Activated T-cell treated with anti-CD3 and anti-CD28 coated beads, Interleukin-2, amount 50 U/mL, for 24 hours (primary cell): ENCODE measurements at regions not wholly inside any gene's neighbourhood (a gene's known extent, or its start where the extent isn't known, plus 50 kb on each side); places are given as distances from the start of the nearest gene placed in this dataset.
A peak's percentile ranks its signal among the peaks of the same experiment; 100 is the strongest.
"Not testable (repeated sequence)": the region's sequence is repeated elsewhere in the genome, so short reads cannot be mapped to it uniquely, and the experiment has no call there.

Experiments used
- DNase-seq: peaks from one replicate; pipeline ENCODE4 v3.0.0-alpha.2; 2020
- H3K27ac Mint-ChIP-seq: 2 replicates; pipeline ENCODE4 v1.8.0; 2020; ENCODE audit warnings: mild to moderate bottlenecking, mixed read lengths
- H3K27me3 Mint-ChIP-seq: 2 replicates; pipeline ENCODE4 v1.8.0; 2020; ENCODE audit warnings: mixed read lengths
- H3K36me3 Mint-ChIP-seq: 2 replicates; pipeline ENCODE4 v1.8.0; 2020; ENCODE audit warnings: low read depth, mixed read lengths
- H3K4me1 Mint-ChIP-seq: 2 replicates; pipeline ENCODE4 v1.8.0; 2020; ENCODE audit warnings: low read depth, mixed read lengths
- H3K4me3 Mint-ChIP-seq: 2 replicates; pipeline ENCODE4 v1.8.0; 2020; ENCODE audit warnings: mild to moderate bottlenecking, moderate library complexity, mixed read lengths
- H3K9me3 Mint-ChIP-seq: 2 replicates; pipeline ENCODE4 v1.8.0; 2020; ENCODE audit warnings: mixed read lengths

GRCh38 chr2:189312211-189312610 is 129.1 kb upstream of the WDR75 start:
- peaks cover 2% of the 10 kb centered on the region for H3K36me3 Mint-ChIP-seq
- no peak overlapping the region for H3K4me3 Mint-ChIP-seq
- no peaks in the 10 kb centered on the region for H3K27me3 Mint-ChIP-seq
- H3K27ac Mint-ChIP-seq = peak overlapping the region; percentile 60
- no peak for DNase-seq
- peaks cover 64% of the 10 kb centered on the region for H3K4me1 Mint-ChIP-seq
- H3K9me3 Mint-ChIP-seq = no peaks in the 10 kb centered on the region

DNA sequence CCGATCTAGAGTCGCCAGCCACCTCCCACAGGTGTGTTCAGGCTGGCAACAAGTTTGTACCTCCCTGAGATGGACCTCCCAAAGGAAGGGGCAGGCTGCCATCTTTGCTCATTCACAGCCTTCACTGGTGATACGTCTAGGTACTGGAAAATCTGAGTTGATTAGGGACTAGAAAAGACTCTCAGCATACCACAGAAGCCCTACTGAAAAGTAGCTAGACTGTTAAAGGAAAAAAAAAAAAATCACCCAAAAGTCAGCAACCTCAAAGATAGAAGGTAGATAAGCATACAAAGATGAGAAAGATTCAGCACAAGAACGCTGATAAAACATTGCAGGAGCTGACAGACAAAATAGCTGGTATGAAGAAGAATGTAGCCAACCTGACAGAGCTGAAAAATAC is 128.6 kb upstream of the WDR75 start:
- H3K4me1 Mint-ChIP-seq = peaks cover 64% of the 10 kb centered on the region
- H3K4me3 Mint-ChIP-seq = no peak overlapping the region
- peaks cover 2% of the 10 kb centered on the region for H3K36me3 Mint-ChIP-seq
- H3K27me3 Mint-ChIP-seq = no peaks in the 10 kb centered on the region
- H3K9me3 Mint-ChIP-seq = no peaks in the 10 kb centered on the region
- peak; percentile 44 for DNase-seq
- peak overlapping the region; percentile 60 for H3K27ac Mint-ChIP-seq

DNA sequence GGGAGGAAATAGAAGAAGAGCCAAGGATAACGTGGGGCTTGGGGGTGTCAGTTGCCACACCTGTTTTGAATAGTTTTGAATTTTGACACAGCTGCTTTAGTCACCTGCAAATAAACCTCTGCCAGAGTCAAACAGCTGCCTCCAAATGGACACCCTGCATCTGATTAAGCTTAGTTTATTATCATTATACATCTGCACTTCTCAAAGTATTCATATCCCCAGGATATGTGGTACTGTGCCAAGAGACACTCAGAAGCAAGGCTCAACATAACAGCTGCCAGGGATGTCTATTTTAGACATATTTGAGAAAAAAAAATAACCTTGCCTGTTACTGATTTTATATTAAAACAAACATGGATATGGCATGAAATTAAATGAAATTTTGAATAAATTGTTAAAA is 122.5 kb upstream of the WDR75 start:
- Mint-ChIP-seq H3K27me3 (no peaks in the 10 kb centered on the region), H3K4me3 (no peak overlapping the region), H3K9me3 (peaks cover 14% of the 10 kb centered on the region), H3K36me3 (peaks cover 3% of the 10 kb centered on the region), H3K4me1 (peaks cover 13% of the 10 kb centered on the region), H3K27ac (no peak overlapping the region)
- DNase-seq = no peak

GRCh38 chr2:189319424-189319823 is 121.8 kb upstream of the WDR75 start:
- H3K9me3 Mint-ChIP-seq = peaks cover 14% of the 10 kb centered on the region
- not testable (repeated sequence) for DNase-seq, H3K4me1 Mint-ChIP-seq, H3K36me3 Mint-ChIP-seq, H3K27me3 Mint-ChIP-seq, H3K4me3 Mint-ChIP-seq, H3K27ac Mint-ChIP-seq

- Mint-ChIP-seq H3K36me3 (no peaks in the 10 kb centered on the region), H3K4me1 (peaks cover 10% of the 10 kb centered on the region), H3K9me3 (peaks cover 12% of the 10 kb centered on the region), H3K27ac (no peak overlapping the region), H3K4me3 (no peak overlapping the region), H3K27me3 (no peaks in the 10 kb centered on the region)
- DNase-seq = no peak
Measured at GRCh38 chr2:189327879-189328847, 113.1 kb upstream of the WDR75 start.

GRCh38 chr2:189328848-189329245 is 112.4 kb upstream of the WDR75 start:
- DNase-seq = no peak
- H3K4me1 Mint-ChIP-seq = peaks cover 10% of the 10 kb centered on the region
- no peaks in the 10 kb centered on the region for H3K27me3 Mint-ChIP-seq

GRCh38 chr2:189336276-189336975 is 104.8 kb upstream of the WDR75 start:
- Mint-ChIP-seq H3K36me3 (peaks cover 9% of the 10 kb centered on the region), H3K27ac (no peak overlapping the region), H3K9me3 (peaks cover 20% of the 10 kb centered on the region), H3K27me3 (no peaks in the 10 kb centered on the region), H3K4me3 (no peak overlapping the region), H3K4me1 (no peaks in the 10 kb centered on the region)
- DNase-seq = no peak

More at GRCh38 chr2:189328848-189329245, 112.4 kb upstream of the WDR75 start:
- H3K9me3 Mint-ChIP-seq = peaks cover 12% of the 10 kb centered on the region
- no peak overlapping the region for H3K27ac Mint-ChIP-seq
- H3K36me3 Mint-ChIP-seq = no peaks in the 10 kb centered on the region
- H3K4me3 Mint-ChIP-seq = no peak overlapping the region

DNA sequence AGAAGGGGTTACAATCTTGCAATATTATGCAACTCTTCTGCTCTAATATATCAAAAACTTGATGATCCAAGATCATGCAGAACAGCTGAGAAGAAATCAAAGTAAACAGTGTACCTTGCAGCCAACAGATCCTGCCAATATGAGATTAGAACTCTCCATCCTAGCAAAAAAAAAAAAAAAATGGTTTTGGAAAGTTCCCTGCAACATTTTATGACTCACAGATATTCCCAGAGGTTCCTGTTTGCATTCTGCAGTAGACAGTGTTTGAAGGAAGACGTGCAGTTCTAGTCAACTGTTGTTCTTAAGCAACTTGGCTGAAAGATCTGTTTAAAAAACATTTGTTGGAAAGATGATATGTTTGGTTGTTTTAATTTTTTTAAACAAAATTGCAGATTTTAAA is 103.6 kb upstream of the WDR75 start:
- H3K4me3 Mint-ChIP-seq = no peak overlapping the region

DNA sequence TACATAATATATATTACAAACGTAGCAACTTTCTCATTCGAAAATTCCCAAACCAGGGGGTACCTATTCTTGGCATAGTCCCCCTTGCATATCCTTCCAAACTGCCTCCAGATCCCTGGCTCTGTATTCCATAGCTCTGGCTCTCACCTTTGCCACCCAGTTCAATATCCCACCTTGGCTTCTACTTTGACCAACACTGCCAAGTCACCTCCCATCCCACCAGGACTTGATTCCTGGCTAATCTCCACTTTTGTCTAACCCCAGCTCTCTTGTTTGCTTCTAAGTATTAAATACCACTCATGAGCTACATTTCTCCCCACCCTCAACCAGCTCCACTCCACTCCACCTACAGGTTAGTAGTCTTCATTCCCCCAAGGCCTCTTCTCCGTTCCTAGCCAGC is 103.2 kb upstream of the WDR75 start:
- no peak for DNase-seq
- no peaks in the 10 kb centered on the region for H3K27me3 Mint-ChIP-seq
- peaks cover 16% of the 10 kb centered on the region for H3K9me3 Mint-ChIP-seq
- H3K27ac Mint-ChIP-seq = no peak overlapping the region
- no peaks in the 10 kb centered on the region for H3K4me1 Mint-ChIP-seq
- H3K36me3 Mint-ChIP-seq = peaks cover 9% of the 10 kb centered on the region
- H3K4me3 Mint-ChIP-seq = no peak overlapping the region

More for the DNA sequence above, 103.6 kb upstream of the WDR75 start:
- no peak for DNase-seq
- Mint-ChIP-seq H3K9me3 (peaks cover 16% of the 10 kb centered on the region), H3K27ac (no peak overlapping the region), H3K27me3 (no peaks in the 10 kb centered on the region), H3K36me3 (peaks cover 9% of the 10 kb centered on the region), H3K4me1 (no peaks in the 10 kb centered on the region)

GRCh38 chr2:189341077-189341476 is 100.2 kb upstream of the WDR75 start:
- Mint-ChIP-seq H3K4me3 (no peak overlapping the region), H3K36me3 (peaks cover 9% of the 10 kb centered on the region), H3K27ac (no peak overlapping the region), H3K9me3 (peaks cover 16% of the 10 kb centered on the region), H3K4me1 (no peaks in the 10 kb centered on the region), H3K27me3 (no peaks in the 10 kb centered on the region)
- no peak for DNase-seq

DNA sequence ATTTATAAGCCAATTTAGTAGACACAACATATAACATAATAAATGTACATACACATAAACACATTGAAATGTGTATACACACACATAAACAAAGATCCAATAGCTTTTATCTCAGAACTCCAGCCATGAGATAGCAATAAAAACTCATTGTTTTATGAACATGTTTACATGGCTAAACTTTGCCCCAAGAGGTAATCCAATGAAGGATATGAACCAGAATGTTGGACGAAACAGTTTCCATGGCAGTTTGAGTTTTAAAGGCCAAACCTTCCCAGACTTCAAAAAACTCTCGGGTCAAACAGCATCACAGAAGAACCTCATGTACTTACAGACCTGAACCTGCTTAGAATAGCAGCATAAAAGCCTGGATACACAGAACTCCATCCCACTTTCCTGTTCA is 97.2 kb upstream of the WDR75 start:
- DNase-seq = no peak
- no peak overlapping the region for H3K4me3 Mint-ChIP-seq
- H3K27ac Mint-ChIP-seq = no peak overlapping the region
- peaks cover 6% of the 10 kb centered on the region for H3K36me3 Mint-ChIP-seq
- peaks cover 6% of the 10 kb centered on the region for H3K9me3 Mint-ChIP-seq
- no peaks in the 10 kb centered on the region for H3K27me3 Mint-ChIP-seq
- H3K4me1 Mint-ChIP-seq = peaks cover 19% of the 10 kb centered on the region

DNA sequence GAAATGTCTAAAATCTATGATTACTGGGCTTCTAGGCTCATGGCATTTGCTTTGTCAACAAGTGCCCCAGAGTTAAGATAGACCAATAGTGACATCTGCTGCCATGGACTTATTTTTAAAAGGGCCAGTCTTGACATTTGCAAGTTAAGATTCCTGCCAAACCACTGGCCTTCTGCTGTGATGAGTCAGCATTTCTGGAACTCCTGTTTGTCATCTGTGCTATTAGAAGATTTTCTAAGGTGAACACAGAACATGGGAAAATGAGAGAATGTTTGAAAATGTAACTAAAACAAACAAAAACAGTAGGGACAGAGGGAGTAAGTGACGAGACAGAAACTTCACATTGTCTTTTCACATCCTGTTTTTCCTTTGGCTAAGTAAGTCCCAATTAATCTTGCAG is 93.7 kb upstream of the WDR75 start:
- no peak overlapping the region for H3K27ac Mint-ChIP-seq

GRCh38 chr2:189348369-189348768 is 92.9 kb upstream of the WDR75 start:
- H3K4me3 Mint-ChIP-seq = no peak overlapping the region
- peaks cover 19% of the 10 kb centered on the region for H3K4me1 Mint-ChIP-seq
- DNase-seq = no peak
- H3K36me3 Mint-ChIP-seq = no peaks in the 10 kb centered on the region
- H3K9me3 Mint-ChIP-seq = peaks cover 6% of the 10 kb centered on the region
- no peak overlapping the region for H3K27ac Mint-ChIP-seq
- H3K27me3 Mint-ChIP-seq = no peaks in the 10 kb centered on the region

More for the DNA sequence above, 93.7 kb upstream of the WDR75 start:
- no peak for DNase-seq
- Mint-ChIP-seq H3K27me3 (no peaks in the 10 kb centered on the region), H3K9me3 (peaks cover 4% of the 10 kb centered on the region), H3K36me3 (no peaks in the 10 kb centered on the region), H3K4me3 (no peak overlapping the region), H3K4me1 (peaks cover 19% of the 10 kb centered on the region)

GRCh38 chr2:189350540-189351209 is 90.6 kb upstream of the WDR75 start:
- H3K4me3 Mint-ChIP-seq = no peak overlapping the region
- H3K27ac Mint-ChIP-seq = no peak overlapping the region
- no peaks in the 10 kb centered on the region for H3K36me3 Mint-ChIP-seq
- H3K9me3 Mint-ChIP-seq = peaks cover 6% of the 10 kb centered on the region
- peaks cover 19% of the 10 kb centered on the region for H3K4me1 Mint-ChIP-seq
- no peaks in the 10 kb centered on the region for H3K27me3 Mint-ChIP-seq
- no peak for DNase-seq
